WTC11 (cell line): ENCODE measurements at regions not wholly inside any gene's neighbourhood (a gene's known extent, or its start where the extent isn't known, plus 50 kb on each side); places are given as distances from the start of the nearest gene placed in this dataset.

Experiments
- ATAC-seq: fragments of 200-7000 bp; cut with Tn5 transposase; 2 replicates; pipeline ENCODE4 v1.10.0; 2021; ENCODE audit warnings: mild to moderate bottlenecking, moderate library complexity
- CTCF ChIA-PET: fragments of 300-600 bp; sonication (Branson Sonifier 250); formaldehyde crosslinking; loops from one replicate; lab custom pipeline; 2021; ENCODE audit warnings: antibody characterized with exemption; lab: Charles Lee
- POLR2A ChIA-PET: fragments of 350-600 bp; sonication (Branson Sonifier 250); formaldehyde crosslinking; loops from one replicate; lab custom pipeline; 2021; ENCODE audit warnings: antibody characterized with exemption; lab: Charles Lee
- DNase-seq: peaks from one replicate; pipeline ENCODE4 v3.0.0; 2021; ENCODE audit warnings: low spot score
- H3K27ac Mint-ChIP-seq: 2 replicates; pipeline ENCODE4 v1.8.0; 2021; ENCODE audit warnings: mixed read lengths
- H3K27me3 Mint-ChIP-seq: 2 replicates; pipeline ENCODE4 v1.8.0; 2021; ENCODE audit warnings: low read depth, mild to moderate bottlenecking, moderate library complexity, mixed read lengths
- H3K36me3 Mint-ChIP-seq: 2 replicates; pipeline ENCODE4 v1.8.0; 2021; ENCODE audit warnings: mixed read lengths
- H3K4me1 Mint-ChIP-seq: 2 replicates; pipeline ENCODE4 v1.8.0; 2022; ENCODE audit warnings: mixed read lengths
- H3K4me3 Mint-ChIP-seq: 2 replicates; pipeline ENCODE4 v1.8.0; 2021; ENCODE audit warnings: mild to moderate bottlenecking, moderate library complexity, mixed read lengths
- H3K9me3 Mint-ChIP-seq: 2 replicates; pipeline ENCODE4 v1.8.0; 2021; ENCODE audit warnings: mixed read lengths
- CBFB ChIP-seq: sonication (generic); formaldehyde crosslinking; IDR thresholded peaks from 2 replicates; pipeline ENCODE4 v1.8.1; 2022; ENCODE audit warnings: mild to moderate bottlenecking, low read depth, missing genetic modification reagents
- CREB1 ChIP-seq: sonication (generic); formaldehyde crosslinking; IDR thresholded peaks from 2 replicates; pipeline ENCODE4 v1.8.0; 2023; ENCODE audit warnings: mild to moderate bottlenecking, missing genetic modification reagents
- ETV6 ChIP-seq: sonication (generic); formaldehyde crosslinking; IDR thresholded peaks from 2 replicates; pipeline ENCODE4 v1.8.1; 2022; ENCODE audit warnings: mild to moderate bottlenecking, missing genetic modification reagents
- GABPB1 ChIP-seq: sonication (generic); formaldehyde crosslinking; IDR thresholded peaks from 2 replicates; pipeline ENCODE4 v1.8.1; 2023; ENCODE audit warnings: mild to moderate bottlenecking, missing genetic modification reagents
- GTF2I ChIP-seq: fragments of 250-450 bp; sonication (Bioruptor Pico); conservative IDR thresholded peaks from 2 replicates; pipeline ENCODE4 v1.4.0; 2021; ENCODE audit warnings: mild to moderate bottlenecking
- JAZF1 ChIP-seq: fragments of 250-450 bp; sonication (Bioruptor Pico); IDR thresholded peaks from 2 replicates; pipeline ENCODE4 v1.9.0; 2021; ENCODE audit warnings: moderate library complexity, mild to moderate bottlenecking, inconsistent platforms
- JUN ChIP-seq: sonication (generic); formaldehyde crosslinking; IDR thresholded peaks from 2 replicates; pipeline ENCODE4 v1.8.0; 2023; ENCODE audit warnings: mild to moderate bottlenecking, missing genetic modification reagents
- NFYB ChIP-seq: sonication (generic); formaldehyde crosslinking; conservative IDR thresholded peaks from 2 replicates; pipeline ENCODE4 v1.8.0; 2022; ENCODE audit warnings: low read depth, missing genetic modification reagents
- NR2C2 ChIP-seq: sonication (generic); formaldehyde crosslinking; IDR thresholded peaks from 2 replicates; pipeline ENCODE4 v1.8.0; 2022; ENCODE audit warnings: mild to moderate bottlenecking, missing genetic modification reagents
- OVOL2 ChIP-seq: fragments of 250-450 bp; sonication (Bioruptor Pico); IDR thresholded peaks from 2 replicates; pipeline ENCODE4 v1.9.0; 2021; ENCODE audit warnings: mild to moderate bottlenecking, borderline replicate concordance
- SMAD3 ChIP-seq: sonication (generic); formaldehyde crosslinking; IDR thresholded peaks from 2 replicates; pipeline ENCODE4 v1.8.0; 2022; ENCODE audit warnings: missing genetic modification reagents, mild to moderate bottlenecking, borderline replicate concordance
- TCF7 ChIP-seq: sonication (generic); formaldehyde crosslinking; IDR thresholded peaks from 2 replicates; pipeline ENCODE4 v1.8.0; 2022; ENCODE audit warnings: mild to moderate bottlenecking, low read depth, missing genetic modification reagents, moderate library complexity
- ZBTB21 ChIP-seq: sonication (generic); formaldehyde crosslinking; IDR thresholded peaks from 2 replicates; pipeline ENCODE4 v1.8.1; 2023; ENCODE audit warnings: mild to moderate bottlenecking, missing genetic modification reagents, borderline replicate concordance
- ZNF121 ChIP-seq: sonication (generic); formaldehyde crosslinking; IDR thresholded peaks from 2 replicates; pipeline ENCODE4 v1.8.0; 2023; ENCODE audit warnings: missing genetic modification reagents
- ZNF219 ChIP-seq: sonication (generic); formaldehyde crosslinking; IDR thresholded peaks from 2 replicates; pipeline ENCODE4 v1.8.0; 2023; ENCODE audit warnings: missing genetic modification reagents, mild to moderate bottlenecking, borderline replicate concordance
- TF ChIP-seq, protein P1 (sequence below): sonication (generic); formaldehyde crosslinking; IDR thresholded peaks from 2 replicates; pipeline ENCODE4 v1.8.0; 2022; ENCODE audit warnings: mild to moderate bottlenecking, missing genetic modification reagents
- TF ChIP-seq, protein P2 (sequence below): sonication (generic); formaldehyde crosslinking; IDR thresholded peaks from 2 replicates; pipeline ENCODE4 v1.8.0; 2022; ENCODE audit warnings: mild to moderate bottlenecking, missing genetic modification reagents
- TF ChIP-seq, protein P3 (sequence below): sonication (generic); formaldehyde crosslinking; IDR thresholded peaks from 2 replicates; pipeline ENCODE4 v1.8.1; 2023; ENCODE audit warnings: mild to moderate bottlenecking, missing genetic modification reagents, moderate library complexity
- TF ChIP-seq, protein P4 (sequence below): sonication (generic); formaldehyde crosslinking; conservative IDR thresholded peaks from 2 replicates; pipeline ENCODE4 v1.8.1; 2023; ENCODE audit warnings: mild to moderate bottlenecking, low read depth, missing genetic modification reagents, moderate library complexity
- TF ChIP-seq, protein P5 (sequence below): fragments of 250-450 bp; sonication (Bioruptor Pico); conservative IDR thresholded peaks from 2 replicates; pipeline ENCODE4 v1.9.0; 2021; ENCODE audit warnings: mild to moderate bottlenecking

DNA sequence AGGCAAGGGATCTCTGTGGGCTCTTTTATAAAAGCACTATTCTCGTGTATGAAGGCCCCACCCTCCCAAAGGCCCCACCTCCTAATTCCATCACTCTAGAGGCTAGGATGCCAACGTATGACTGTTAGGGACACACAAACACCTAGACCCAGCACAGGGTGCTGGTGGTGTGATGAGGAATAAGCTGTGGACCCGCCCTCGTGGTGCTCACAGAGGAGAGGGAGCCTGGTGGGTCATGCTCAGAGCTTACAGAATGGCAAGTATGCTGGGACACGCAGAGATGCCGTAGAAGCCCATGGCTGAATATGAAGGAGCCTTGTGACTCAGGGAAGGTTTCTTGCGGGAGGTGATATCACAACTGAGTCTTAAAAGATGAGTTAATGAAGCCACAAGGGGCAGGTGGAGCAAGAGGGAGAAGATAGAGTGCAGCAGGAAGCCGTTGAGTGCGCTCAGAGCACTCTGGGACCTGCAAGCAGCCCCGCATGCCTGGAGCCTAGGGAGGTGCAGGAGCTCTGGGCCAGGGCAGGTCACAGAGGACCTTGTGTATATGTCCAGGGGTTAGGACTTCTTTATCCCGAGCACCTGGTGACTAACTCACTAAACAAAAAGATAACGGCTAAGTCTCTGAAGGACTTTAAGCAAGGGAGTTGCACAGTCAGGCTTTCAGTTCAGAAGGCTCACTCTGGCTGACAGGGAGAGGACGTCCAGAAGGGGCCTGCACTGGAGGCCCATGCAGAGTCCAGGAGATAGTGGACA lies 160.9 kb downstream of the TRIM29 start:
- ChIA-PET CTCF (no interaction called here), POLR2A (interaction anchor here (0.5 kb wide), 1 partner anchor 15 kb away, joined by 3 read pairs; no protein-coding TSS in a partner anchor)
- ATAC-seq (no peak), DNase-seq (no peak)
- no peak for TF ChIP-seq GABPB1
- no peak for TF ChIP-seq CREB1 (CRISPR knock-in tag)
- no peak for TF ChIP-seq TCF7 (CRISPR knock-in tag)
- no peak for TF ChIP-seq ZNF219 (CRISPR knock-in tag)
- H3K9me3 Mint-ChIP-seq = no peaks in the 10 kb centered on the region
- H3K27me3 Mint-ChIP-seq = peaks cover 15% of the 10 kb centered on the region
- no peak overlapping the region for H3K4me3 Mint-ChIP-seq
- H3K36me3 Mint-ChIP-seq = no peaks in the 10 kb centered on the region
- no peak overlapping the region for H3K27ac Mint-ChIP-seq
- peaks cover 18% of the 10 kb centered on the region for H3K4me1 Mint-ChIP-seq

DNA sequence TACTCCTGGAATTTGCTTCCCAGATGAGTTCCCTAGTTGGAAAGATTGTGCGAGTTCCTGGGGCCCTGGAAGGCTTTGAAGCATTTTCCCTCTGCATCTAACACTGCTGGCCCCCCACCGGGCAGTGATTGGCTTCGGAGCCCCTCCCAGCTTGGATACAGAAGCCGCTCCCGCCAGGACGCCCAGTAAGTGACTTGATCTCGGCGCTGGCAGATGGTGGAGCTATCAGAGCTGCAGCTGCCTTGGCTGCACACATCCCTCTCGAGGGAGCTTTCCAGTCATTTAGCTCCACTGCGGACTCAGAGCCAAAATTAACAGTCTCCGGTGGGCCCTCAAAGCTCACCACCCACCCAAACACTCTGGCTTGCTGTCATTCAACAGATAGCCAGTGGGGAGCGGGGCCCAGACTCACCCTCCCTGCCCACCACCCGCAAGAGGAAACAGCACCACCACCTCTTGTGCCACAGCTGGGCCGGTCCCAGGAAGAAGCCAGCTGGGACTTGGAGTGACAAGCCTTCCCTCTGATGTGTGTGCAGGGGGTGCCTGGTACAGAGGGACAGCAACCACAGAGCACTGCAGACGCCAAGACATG lies 162.3 kb downstream of the TRIM29 start:
- H3K27me3 Mint-ChIP-seq = peaks cover 15% of the 10 kb centered on the region
- no peak for TF ChIP-seq ETV6 (CRISPR knock-in tag)
- TF ChIP-seq, protein P1, sequence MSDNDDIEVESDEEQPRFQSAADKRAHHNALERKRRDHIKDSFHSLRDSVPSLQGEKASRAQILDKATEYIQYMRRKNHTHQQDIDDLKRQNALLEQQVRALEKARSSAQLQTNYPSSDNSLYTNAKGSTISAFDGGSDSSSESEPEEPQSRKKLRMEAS (CRISPR knock-in tag) = no peak
- TF ChIP-seq, protein P2, sequence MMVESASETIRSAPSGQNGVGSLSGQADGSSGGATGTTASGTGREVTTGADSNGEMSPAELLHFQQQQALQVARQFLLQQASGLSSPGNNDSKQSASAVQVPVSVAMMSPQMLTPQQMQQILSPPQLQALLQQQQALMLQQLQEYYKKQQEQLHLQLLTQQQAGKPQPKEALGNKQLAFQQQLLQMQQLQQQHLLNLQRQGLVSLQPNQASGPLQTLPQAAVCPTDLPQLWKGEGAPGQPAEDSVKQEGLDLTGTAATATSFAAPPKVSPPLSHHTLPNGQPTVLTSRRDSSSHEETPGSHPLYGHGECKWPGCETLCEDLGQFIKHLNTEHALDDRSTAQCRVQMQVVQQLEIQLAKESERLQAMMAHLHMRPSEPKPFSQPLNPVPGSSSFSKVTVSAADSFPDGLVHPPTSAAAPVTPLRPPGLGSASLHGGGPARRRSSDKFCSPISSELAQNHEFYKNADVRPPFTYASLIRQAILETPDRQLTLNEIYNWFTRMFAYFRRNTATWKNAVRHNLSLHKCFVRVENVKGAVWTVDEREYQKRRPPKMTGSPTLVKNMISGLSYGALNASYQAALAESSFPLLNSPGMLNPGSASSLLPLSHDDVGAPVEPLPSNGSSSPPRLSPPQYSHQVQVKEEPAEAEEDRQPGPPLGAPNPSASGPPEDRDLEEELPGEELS (CRISPR knock-in tag) = no peak
- TF ChIP-seq JAZF1 (CRISPR knock-in tag) = no peak
- TF ChIP-seq, protein P3, sequence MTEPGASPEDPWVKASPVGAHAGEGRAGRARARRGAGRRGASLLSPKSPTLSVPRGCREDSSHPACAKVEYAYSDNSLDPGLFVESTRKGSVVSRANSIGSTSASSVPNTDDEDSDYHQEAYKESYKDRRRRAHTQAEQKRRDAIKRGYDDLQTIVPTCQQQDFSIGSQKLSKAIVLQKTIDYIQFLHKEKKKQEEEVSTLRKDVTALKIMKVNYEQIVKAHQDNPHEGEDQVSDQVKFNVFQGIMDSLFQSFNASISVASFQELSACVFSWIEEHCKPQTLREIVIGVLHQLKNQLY (CRISPR knock-in tag) = no peak
- no peak for TF ChIP-seq ZNF121
- TF ChIP-seq, protein P4, sequence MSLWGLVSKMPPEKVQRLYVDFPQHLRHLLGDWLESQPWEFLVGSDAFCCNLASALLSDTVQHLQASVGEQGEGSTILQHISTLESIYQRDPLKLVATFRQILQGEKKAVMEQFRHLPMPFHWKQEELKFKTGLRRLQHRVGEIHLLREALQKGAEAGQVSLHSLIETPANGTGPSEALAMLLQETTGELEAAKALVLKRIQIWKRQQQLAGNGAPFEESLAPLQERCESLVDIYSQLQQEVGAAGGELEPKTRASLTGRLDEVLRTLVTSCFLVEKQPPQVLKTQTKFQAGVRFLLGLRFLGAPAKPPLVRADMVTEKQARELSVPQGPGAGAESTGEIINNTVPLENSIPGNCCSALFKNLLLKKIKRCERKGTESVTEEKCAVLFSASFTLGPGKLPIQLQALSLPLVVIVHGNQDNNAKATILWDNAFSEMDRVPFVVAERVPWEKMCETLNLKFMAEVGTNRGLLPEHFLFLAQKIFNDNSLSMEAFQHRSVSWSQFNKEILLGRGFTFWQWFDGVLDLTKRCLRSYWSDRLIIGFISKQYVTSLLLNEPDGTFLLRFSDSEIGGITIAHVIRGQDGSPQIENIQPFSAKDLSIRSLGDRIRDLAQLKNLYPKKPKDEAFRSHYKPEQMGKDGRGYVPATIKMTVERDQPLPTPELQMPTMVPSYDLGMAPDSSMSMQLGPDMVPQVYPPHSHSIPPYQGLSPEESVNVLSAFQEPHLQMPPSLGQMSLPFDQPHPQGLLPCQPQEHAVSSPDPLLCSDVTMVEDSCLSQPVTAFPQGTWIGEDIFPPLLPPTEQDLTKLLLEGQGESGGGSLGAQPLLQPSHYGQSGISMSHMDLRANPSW = no peak
- no peak for TF ChIP-seq JUN (CRISPR knock-in tag)
- TF ChIP-seq OVOL2 (CRISPR knock-in tag) = no peak
- TF ChIP-seq GTF2I = no peak
- TF ChIP-seq, protein P5, sequence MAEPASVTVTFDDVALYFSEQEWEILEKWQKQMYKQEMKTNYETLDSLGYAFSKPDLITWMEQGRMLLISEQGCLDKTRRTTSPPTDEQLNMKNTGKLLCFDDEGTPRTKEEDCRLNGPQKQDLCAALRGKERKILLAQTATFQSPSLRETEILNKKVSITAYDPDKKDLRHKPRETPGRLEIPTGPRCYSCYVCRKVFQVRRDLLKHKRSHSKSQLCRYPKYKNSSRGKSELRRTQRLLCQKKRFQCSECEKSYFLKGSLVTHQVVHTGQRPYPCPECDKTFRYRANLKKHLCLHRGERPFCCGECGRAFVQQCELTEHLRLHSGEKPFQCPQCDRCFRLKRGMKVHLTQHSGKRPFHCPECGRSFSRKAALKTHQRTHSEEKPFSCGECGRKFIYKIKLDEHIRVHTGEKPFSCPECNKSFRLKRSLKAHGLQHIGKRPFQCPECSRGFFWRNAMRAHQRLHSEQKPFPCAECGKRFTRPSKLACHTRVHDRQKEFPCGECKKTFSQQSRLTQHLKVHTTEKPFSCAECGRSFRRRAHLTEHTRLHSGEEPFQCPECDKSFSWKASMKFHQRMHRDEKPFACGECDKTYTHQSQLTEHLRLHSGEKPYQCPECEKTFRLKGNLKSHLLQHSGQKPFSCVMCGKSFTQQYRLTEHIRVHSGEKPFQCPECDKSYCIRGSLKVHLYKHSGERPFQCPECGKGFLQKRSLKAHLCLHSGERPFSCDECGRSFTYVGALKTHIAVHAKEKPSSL (CRISPR knock-in tag) = no peak
- TF ChIP-seq CBFB (CRISPR knock-in tag) = no peak
- no peak for TF ChIP-seq NFYB (CRISPR knock-in tag)
- no peak for TF ChIP-seq NR2C2
- no peak for TF ChIP-seq ZBTB21 (CRISPR knock-in tag)
- TF ChIP-seq SMAD3 (CRISPR knock-in tag) = no peak
- TF ChIP-seq, all 79 proteins: peak for 0
- CTCF ChIA-PET = interaction anchor here (0.9 to 2.0 kb wide), 6 partner anchors 14 to 133 kb away, joined by 3 to 8 read pairs (median 3); no protein-coding TSS in a partner anchor
- Mint-ChIP-seq H3K36me3 (no peaks in the 10 kb centered on the region), H3K27ac (no peak overlapping the region), H3K4me1 (peaks cover 18% of the 10 kb centered on the region), H3K4me3 (no peak overlapping the region), H3K9me3 (no peaks in the 10 kb centered on the region)
- POLR2A ChIA-PET = interaction anchor here (0.5 to 1.0 kb wide), 2 partner anchors 11 to 113 kb away, joined by 3 read pairs; no protein-coding TSS in a partner anchor
- ATAC-seq (peak; percentile 75), DNase-seq (peak; percentile 75)
